MM.1S (cell line): ENCODE measurements at regions not wholly inside any gene's neighbourhood (a gene's known extent, or its start where the extent isn't known, plus 50 kb on each side); places are given as distances from the start of the nearest gene placed in this dataset.

Experiments
- DNase-seq: peaks from one replicate; pipeline ENCODE4 v3.0.0-alpha.2; 2015
- H2AFZ ChIP-seq: fragments of 300-600 bp; sonication (generic); 2 replicates; pipeline ENCODE4 v1.6.0; 2016; ENCODE audit warnings: antibody characterized with exemption, low read length
- H3F3A ChIP-seq: fragments of 300-600 bp; sonication (generic); 2 replicates; pipeline ENCODE4 v1.6.1; 2016; ENCODE audit warnings: mild to moderate bottlenecking, antibody characterized with exemption, low read length, moderate library complexity, mixed read lengths; ENCODE audit not compliant: insufficient read depth
- H3K27ac ChIP-seq: fragments of 300-600 bp; sonication (generic); 2 replicates; pipeline ENCODE4 v1.5.1; 2016; ENCODE audit warnings: mild to moderate bottlenecking, low read length
- H3K27me3 ChIP-seq: fragments of 300-600 bp; sonication (generic); replicated peaks from 2 replicates; pipeline ENCODE4 v1.6.0; 2016; ENCODE audit warnings: low read length; ENCODE audit not compliant: insufficient read depth
- H3K36me3 ChIP-seq: fragments of 300-600 bp; sonication (generic); replicated peaks from 2 replicates; pipeline ENCODE4 v1.6.1; 2016; ENCODE audit warnings: mild to moderate bottlenecking, low read length, mixed read lengths; ENCODE audit not compliant: insufficient read depth
- H3K4me1 ChIP-seq: fragments of 300-600 bp; sonication (generic); 2 replicates; pipeline ENCODE4 v1.6.1; 2016; ENCODE audit warnings: low read length, mixed read lengths
- H3K4me2 ChIP-seq: fragments of 300-600 bp; sonication (generic); 2 replicates; pipeline ENCODE4 v1.6.0; 2016; ENCODE audit warnings: low read depth, low read length
- H3K4me3 ChIP-seq: fragments of 300-600 bp; sonication (generic); 2 replicates; pipeline ENCODE4 v1.5.1; 2016; ENCODE audit warnings: low read length, mixed read lengths
- H3K79me2 ChIP-seq: fragments of 300-600 bp; sonication (generic); 2 replicates; pipeline ENCODE4 v1.6.1; 2016; ENCODE audit warnings: mixed run types, low read length, mixed read lengths
- H3K9ac ChIP-seq: fragments of 300-600 bp; sonication (generic); 2 replicates; pipeline ENCODE4 v1.6.1; 2016; ENCODE audit warnings: low read length, mixed read lengths
- H3K9me2 ChIP-seq: fragments of 300-600 bp; sonication (generic); replicated peaks from 2 replicates; pipeline ENCODE4 v1.6.1; 2016; ENCODE audit warnings: mild to moderate bottlenecking, low read length, mixed read lengths; ENCODE audit not compliant: insufficient read depth
- H3K9me3 ChIP-seq: fragments of 300-600 bp; sonication (generic); replicated peaks from 2 replicates; pipeline ENCODE4 v1.6.1; 2016; ENCODE audit warnings: mild to moderate bottlenecking, low read length, mixed read lengths; ENCODE audit not compliant: insufficient read depth
- H4K20me1 ChIP-seq: fragments of 300-600 bp; sonication (generic); 2 replicates; pipeline ENCODE4 v1.6.1; 2016; ENCODE audit warnings: mild to moderate bottlenecking, low read length, moderate library complexity, mixed read lengths; ENCODE audit not compliant: insufficient read depth
- CTCF ChIP-seq: fragments of 300-600 bp; sonication (generic); IDR thresholded peaks from 2 replicates; pipeline ENCODE4 v1.5.1; 2016; ENCODE audit warnings: antibody characterized with exemption, low read length, mixed read lengths
- EZH2 ChIP-seq: fragments of 300-600 bp; sonication (generic); optimal IDR thresholded peaks from 2 replicates; pipeline ENCODE3; 2017; ENCODE audit warnings: low read depth, mild to moderate bottlenecking, antibody characterized with exemption, low read length, mixed read lengths
- EZH2phosphoT487 ChIP-seq: fragments of 300-600 bp; sonication (generic); IDR thresholded peaks from 2 replicates; pipeline ENCODE4 v1.6.1; 2018; ENCODE audit warnings: antibody characterized with exemption, low read length

DNA sequence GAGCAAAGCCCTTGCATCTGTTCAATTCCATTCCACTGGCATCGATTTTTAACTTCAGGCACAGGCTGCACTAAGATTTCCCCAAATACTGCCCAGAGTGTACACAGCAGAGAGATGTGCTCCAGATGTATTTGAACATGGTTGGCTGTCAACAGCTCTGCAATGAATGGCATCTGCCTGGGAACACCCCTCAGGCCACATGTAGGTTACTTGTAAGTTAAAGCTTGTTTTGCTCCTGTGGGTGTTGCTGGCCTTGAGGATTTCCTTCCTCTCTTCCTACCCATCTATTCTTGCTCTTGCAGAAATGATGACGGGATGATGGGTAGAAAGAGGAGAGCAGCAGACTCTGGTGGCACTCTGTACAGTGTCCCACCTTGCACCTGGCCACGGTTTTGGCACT is 69.3 kb upstream of the HELT start:
- Histone ChIP-seq H3K9me2 (no peaks in the 10 kb centered on the region), H3K4me2 (no peak overlapping the region)
- DNase-seq = no peak

GRCh38 chr4:184950117-184950830 is 68.0 kb upstream of the HELT start:
- Histone ChIP-seq H2AFZ (no peak overlapping the region), H3K9ac (no peak overlapping the region), H3K4me3 (no peak overlapping the region), H3K4me1 (no peaks in the 10 kb centered on the region), H3K27ac (no peak overlapping the region), H3K9me3 (no peaks in the 10 kb centered on the region), H3K79me2 (no peaks in the 10 kb centered on the region), H4K20me1 (no peaks in the 10 kb centered on the region), H3K36me3 (no peaks in the 10 kb centered on the region), H3F3A (no peaks in the 10 kb centered on the region), H3K27me3 (no peaks in the 10 kb centered on the region), H3K4me2 (no peak overlapping the region), H3K9me2 (no peaks in the 10 kb centered on the region)
- no peak for DNase-seq
- TF ChIP-seq EZH2 = no peak
- no peak for TF ChIP-seq CTCF
- no peak for TF ChIP-seq EZH2phosphoT487

More for the DNA sequence above, 69.3 kb upstream of the HELT start:
- H3K9me3 ChIP-seq = no peaks in the 10 kb centered on the region
- no peaks in the 10 kb centered on the region for H4K20me1 ChIP-seq
- H3K4me1 ChIP-seq = no peaks in the 10 kb centered on the region
- no peaks in the 10 kb centered on the region for H3K79me2 ChIP-seq
- H3K27me3 ChIP-seq = no peaks in the 10 kb centered on the region
- H3K36me3 ChIP-seq = no peaks in the 10 kb centered on the region
- H3K4me3 ChIP-seq = no peak overlapping the region
- no peaks in the 10 kb centered on the region for H3F3A ChIP-seq
- no peak overlapping the region for H3K27ac ChIP-seq
- no peak for TF ChIP-seq CTCF
- TF ChIP-seq EZH2phosphoT487 = no peak
- no peak for TF ChIP-seq EZH2
- H3K9ac ChIP-seq = no peak overlapping the region
- no peak overlapping the region for H2AFZ ChIP-seq

DNA sequence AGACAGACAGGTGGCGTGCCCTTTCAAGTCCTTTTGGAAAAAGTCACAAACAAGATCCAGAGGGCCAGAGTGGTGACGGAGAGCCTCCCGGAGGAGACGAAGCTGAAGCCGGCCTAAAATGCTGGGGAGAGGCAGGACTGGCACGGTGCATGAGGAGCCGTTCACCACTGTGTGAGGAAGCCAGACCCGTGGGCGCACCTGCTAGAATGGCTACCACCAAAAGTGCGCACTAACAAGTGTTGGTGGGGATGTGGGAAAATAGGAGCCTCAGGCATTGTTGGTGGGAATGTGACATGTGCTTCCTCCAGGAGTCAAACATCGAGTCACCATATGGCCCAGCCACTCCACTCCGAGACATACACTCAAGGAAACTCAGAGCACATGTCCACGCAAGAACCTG is 67.4 kb upstream of the HELT start:
- H3K4me2 ChIP-seq = no peak overlapping the region
- H4K20me1 ChIP-seq = no peaks in the 10 kb centered on the region
- no peaks in the 10 kb centered on the region for H3F3A ChIP-seq
- H3K79me2 ChIP-seq = no peaks in the 10 kb centered on the region
- DNase-seq = no peak
- no peaks in the 10 kb centered on the region for H3K4me1 ChIP-seq
- no peak overlapping the region for H3K27ac ChIP-seq
- no peaks in the 10 kb centered on the region for H3K36me3 ChIP-seq
- no peaks in the 10 kb centered on the region for H3K9me2 ChIP-seq
- H2AFZ ChIP-seq = no peak overlapping the region
- no peaks in the 10 kb centered on the region for H3K9me3 ChIP-seq
- H3K9ac ChIP-seq = no peak overlapping the region
- TF ChIP-seq EZH2 = no peak
- no peak for TF ChIP-seq EZH2phosphoT487
- no peak for TF ChIP-seq CTCF
- no peak overlapping the region for H3K4me3 ChIP-seq
- no peaks in the 10 kb centered on the region for H3K27me3 ChIP-seq
